ENCODE measurements at regions not wholly inside any gene's neighbourhood (a gene's known extent, or its start where the extent isn't known, plus 50 kb on each side); places are given as distances from the start of the nearest gene placed in this dataset.

DNA sequence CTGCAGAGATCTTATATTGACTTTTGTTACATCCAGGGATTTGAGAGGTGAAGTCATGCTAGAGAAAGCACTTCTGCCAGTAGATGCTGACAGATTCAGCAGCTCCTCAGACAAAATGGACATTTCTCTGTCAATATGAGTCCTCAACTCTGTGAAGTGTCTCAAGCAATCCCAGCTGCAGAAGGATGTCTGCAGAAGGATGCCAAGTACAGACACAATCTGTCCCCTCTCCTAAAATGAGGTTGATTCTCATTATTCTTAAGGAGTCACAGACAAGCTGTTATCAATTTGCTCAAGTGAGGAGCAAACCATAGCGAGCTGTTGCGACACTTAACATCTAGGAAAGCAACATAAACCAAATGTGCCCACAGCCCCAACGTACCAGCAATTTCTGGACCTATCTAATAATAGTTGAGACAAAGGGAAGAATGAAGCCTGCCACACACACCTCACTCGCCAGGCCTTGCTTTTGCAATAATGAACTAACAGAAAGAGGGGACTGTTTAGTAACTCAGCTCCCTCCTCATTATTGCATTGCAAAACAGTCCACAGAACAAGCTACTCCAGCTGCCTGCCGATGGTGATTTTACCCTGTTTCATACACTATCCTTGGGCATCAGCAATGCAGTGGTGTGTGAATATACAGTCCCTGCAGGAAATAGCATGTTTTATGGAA is 364.2 kb upstream of the PDE4D start:
- TF ChIP-seq POLR2A (IDR thresholded peaks at IDR 0.05) (no peak), EP300 (IDR thresholded peaks at IDR 0.05) (no peak)
- TF ChIP-seq, protein P1, sequence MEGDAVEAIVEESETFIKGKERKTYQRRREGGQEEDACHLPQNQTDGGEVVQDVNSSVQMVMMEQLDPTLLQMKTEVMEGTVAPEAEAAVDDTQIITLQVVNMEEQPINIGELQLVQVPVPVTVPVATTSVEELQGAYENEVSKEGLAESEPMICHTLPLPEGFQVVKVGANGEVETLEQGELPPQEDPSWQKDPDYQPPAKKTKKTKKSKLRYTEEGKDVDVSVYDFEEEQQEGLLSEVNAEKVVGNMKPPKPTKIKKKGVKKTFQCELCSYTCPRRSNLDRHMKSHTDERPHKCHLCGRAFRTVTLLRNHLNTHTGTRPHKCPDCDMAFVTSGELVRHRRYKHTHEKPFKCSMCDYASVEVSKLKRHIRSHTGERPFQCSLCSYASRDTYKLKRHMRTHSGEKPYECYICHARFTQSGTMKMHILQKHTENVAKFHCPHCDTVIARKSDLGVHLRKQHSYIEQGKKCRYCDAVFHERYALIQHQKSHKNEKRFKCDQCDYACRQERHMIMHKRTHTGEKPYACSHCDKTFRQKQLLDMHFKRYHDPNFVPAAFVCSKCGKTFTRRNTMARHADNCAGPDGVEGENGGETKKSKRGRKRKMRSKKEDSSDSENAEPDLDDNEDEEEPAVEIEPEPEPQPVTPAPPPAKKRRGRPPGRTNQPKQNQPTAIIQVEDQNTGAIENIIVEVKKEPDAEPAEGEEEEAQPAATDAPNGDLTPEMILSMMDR (IDR thresholded peaks at IDR 0.05) = no peak

DNA sequence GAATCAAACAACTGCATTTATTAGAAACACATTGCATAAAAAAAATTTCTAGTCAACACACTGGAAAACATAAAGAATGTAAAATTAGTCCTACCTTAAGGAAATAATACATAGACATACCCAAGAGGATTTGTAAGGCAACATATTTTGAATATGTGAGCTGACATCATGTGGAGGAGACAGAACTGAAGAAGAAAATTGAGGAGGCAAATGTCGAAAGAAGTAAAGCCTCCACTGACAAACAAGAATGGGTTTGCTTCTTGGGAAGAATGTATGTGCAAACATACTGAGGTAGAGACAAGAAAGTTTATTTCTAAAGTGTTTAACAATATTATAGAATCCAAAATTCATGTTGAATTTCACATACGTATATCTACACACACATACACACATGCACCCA is 363.0 kb upstream of the PDE4D start:
- H3K4me3 ChIP-seq = no peak overlapping the region
- WGBS, 3 donors = 86 to 92% (median 90%) methylated on average over 2 of the region's 2 CpGs
- H3K4me1 ChIP-seq (ENCODE audit: insufficient read depth) = no peaks in the 10 kb centered on the region
- no peak overlapping the region for H3K27ac ChIP-seq
- DNase-seq = no peak
- TF ChIP-seq EP300 (IDR thresholded peaks at IDR 0.05) (no peak), POLR2A (IDR thresholded peaks at IDR 0.05) (no peak)
- TF ChIP-seq, protein P1 (IDR thresholded peaks at IDR 0.05) = no peak
- H3K36me3 ChIP-seq = no peaks in the 10 kb centered on the region
- no peaks in the 10 kb centered on the region for H3K27me3 ChIP-seq
- no peaks in the 10 kb centered on the region for H3K9me3 ChIP-seq
- intact Hi-C loops (cut with DNase I) = no loop called here

More for the DNA sequence above, 364.2 kb upstream of the PDE4D start:
- no peak overlapping the region for H3K4me3 ChIP-seq
- DNase-seq = no peak
- H3K27ac ChIP-seq = no peak overlapping the region
- no peaks in the 10 kb centered on the region for H3K27me3 ChIP-seq
- intact Hi-C loops (cut with DNase I) = no loop called here
- WGBS, 3 donors = 52 to 69% (median 64%) methylated on average over 5 of the region's 5 CpGs
- H3K36me3 ChIP-seq = no peaks in the 10 kb centered on the region
- H3K4me1 ChIP-seq (ENCODE audit: insufficient read depth) = no peaks in the 10 kb centered on the region
- no peaks in the 10 kb centered on the region for H3K9me3 ChIP-seq

DNA sequence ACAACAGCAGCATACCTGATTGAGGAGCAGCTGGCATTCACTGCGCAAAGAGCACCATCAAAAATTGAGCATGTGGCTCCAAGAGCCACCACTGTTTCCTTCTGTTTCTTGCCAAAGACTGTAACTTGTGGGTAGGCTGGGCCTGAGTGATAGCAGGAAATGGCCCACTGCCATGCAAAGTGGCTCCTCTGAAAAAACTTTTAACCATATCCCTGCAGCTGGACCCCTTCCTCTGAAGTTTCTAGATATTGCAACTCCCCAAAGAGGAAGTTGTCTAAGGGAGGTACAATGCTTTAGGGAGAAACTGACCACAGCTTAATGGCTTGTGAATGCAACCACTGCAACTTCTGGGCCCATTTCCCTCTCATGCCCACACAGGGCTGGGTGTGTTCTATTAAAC is 355.4 kb upstream of the PDE4D start:
- intact Hi-C loops (cut with DNase I) = no loop called here
- Histone ChIP-seq H3K27me3 (no peaks in the 10 kb centered on the region), H3K36me3 (no peaks in the 10 kb centered on the region), H3K9me3 (no peaks in the 10 kb centered on the region), H3K27ac (no peak overlapping the region), H3K4me3 (no peak overlapping the region), H3K4me1 (ENCODE audit: insufficient read depth) (no peaks in the 10 kb centered on the region)
- TF ChIP-seq POLR2A (IDR thresholded peaks at IDR 0.05) (no peak), EP300 (IDR thresholded peaks at IDR 0.05) (no peak)
- TF ChIP-seq, protein P1 (IDR thresholded peaks at IDR 0.05) = no peak
- no peak for DNase-seq
- 64 to 85% (median 77%) methylated on average over 1 of the region's 1 CpG for WGBS, 3 donors

- DNase-seq = no peak
- no peaks in the 10 kb centered on the region for H3K9me3 ChIP-seq
- H3K4me1 ChIP-seq (ENCODE audit: insufficient read depth) = no peaks in the 10 kb centered on the region
- no peak for TF ChIP-seq EP300 (IDR thresholded peaks at IDR 0.05)
- TF ChIP-seq, protein P1 (IDR thresholded peaks at IDR 0.05) = no peak
- no peak for TF ChIP-seq POLR2A (IDR thresholded peaks at IDR 0.05)
- H3K27ac ChIP-seq = no peak overlapping the region
- H3K4me3 ChIP-seq = no peak overlapping the region
- H3K27me3 ChIP-seq = no peaks in the 10 kb centered on the region
- WGBS, 3 donors = 58 to 71% (median 71%) methylated on average over 1 of the region's 1 CpG
- H3K36me3 ChIP-seq = no peaks in the 10 kb centered on the region
- intact Hi-C loops (cut with DNase I) = no loop called here
Measured at GRCh38 chr5:60243713-60244112, 350.2 kb upstream of the PDE4D start.
